ENCODE measurements at regions not wholly inside any gene's neighbourhood (a gene's known extent, or its start where the extent isn't known, plus 50 kb on each side); places are given as distances from the start of the nearest gene placed in this dataset.

DNA sequence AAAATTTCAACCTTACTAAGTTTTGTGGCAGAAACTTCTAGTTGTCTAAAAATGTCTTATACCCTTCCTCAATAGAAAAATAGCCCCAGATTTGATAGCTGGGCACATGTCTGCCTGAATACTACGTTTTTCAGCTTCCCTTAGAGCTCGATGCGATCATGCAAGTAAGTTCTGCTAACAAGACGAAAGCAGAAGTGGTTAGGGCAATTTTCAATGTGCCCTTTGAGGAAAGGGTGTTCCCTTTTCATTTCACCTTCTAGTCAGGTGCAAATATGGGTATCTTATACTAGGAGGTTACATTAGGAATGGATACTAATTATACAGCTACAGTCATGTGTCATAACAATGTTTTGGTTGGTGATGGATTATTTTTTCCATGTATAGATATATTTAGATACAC is 1572.1 kb upstream of the LRRTM1 start:
- no peak for DNase-seq (ENCODE audit: low read depth in 2 of 2)
- no peaks in the 10 kb centered on the region for H3K79me2 ChIP-seq (ENCODE audit: control insufficient read depth, insufficient read depth, low read length)
- no peaks in the 10 kb centered on the region for H3K9me3 ChIP-seq (ENCODE audit: control insufficient read depth, insufficient read depth, low read depth, low read length)
- no peak overlapping the region for H3K27ac ChIP-seq (ENCODE audit: insufficient read depth, low read length)
- H3K9ac ChIP-seq (ENCODE audit: insufficient read depth, low read length) = no peak overlapping the region
- no peaks in the 10 kb centered on the region for H3K36me3 ChIP-seq (ENCODE audit: control insufficient read depth, insufficient read depth, low read length)
- H3K4me3 ChIP-seq (replicated peaks in 1 of 4; ENCODE audit: control extremely low read depth in 1 of 4, insufficient read depth in 1 of 4, low read depth in 3 of 4, low read length in 4 of 4) = no peak overlapping the region
- no peaks in the 10 kb centered on the region for H3K4me1 ChIP-seq (ENCODE audit: control insufficient read depth, extremely low read depth, insufficient read depth, low read length)
- H3K27me3 ChIP-seq (ENCODE audit: control insufficient read depth, insufficient read depth, low read length) = no peaks in the 10 kb centered on the region
- no peak overlapping the region for H2AFZ ChIP-seq (ENCODE audit: low read length)
- no peak for TF ChIP-seq CTCF (conservative IDR thresholded peaks at IDR 0.05 in 1 of 2, IDR thresholded peaks at IDR 0.05 in 1 of 2; ENCODE audit: low read depth in 1 of 2, low read length in 2 of 2)
- TF ChIP-seq EZH2 (IDR thresholded peaks at IDR 0.05; ENCODE audit: low read length, missing control alignments) = no peak
- H4K20me1 ChIP-seq (ENCODE audit: control insufficient read depth, extremely low read depth, insufficient read depth, low read length) = no peaks in the 10 kb centered on the region
- no peak overlapping the region for H3K4me2 ChIP-seq (ENCODE audit: extremely low read depth, insufficient read depth, low read length)

GRCh38 chr2:81872006-81872405 is 1567.5 kb upstream of the LRRTM1 start:
- Histone ChIP-seq H3K4me2 (ENCODE audit: extremely low read depth, insufficient read depth, low read length) (no peak overlapping the region), H3K79me2 (ENCODE audit: control insufficient read depth, insufficient read depth, low read length) (no peaks in the 10 kb centered on the region), H2AFZ (ENCODE audit: low read length) (no peak overlapping the region), H3K9ac (ENCODE audit: insufficient read depth, low read length) (no peak overlapping the region), H3K27me3 (ENCODE audit: control insufficient read depth, insufficient read depth, low read length) (no peaks in the 10 kb centered on the region), H3K36me3 (ENCODE audit: control insufficient read depth, insufficient read depth, low read length) (no peaks in the 10 kb centered on the region), H3K4me1 (ENCODE audit: control insufficient read depth, extremely low read depth, insufficient read depth, low read length) (no peaks in the 10 kb centered on the region), H3K9me3 (ENCODE audit: control insufficient read depth, insufficient read depth, low read depth, low read length) (no peaks in the 10 kb centered on the region), H3K27ac (ENCODE audit: insufficient read depth, low read length) (no peak overlapping the region), H4K20me1 (ENCODE audit: control insufficient read depth, extremely low read depth, insufficient read depth, low read length) (no peaks in the 10 kb centered on the region), H3K4me3 (replicated peaks in 1 of 4; ENCODE audit: control extremely low read depth in 1 of 4, insufficient read depth in 1 of 4, low read depth in 3 of 4, low read length in 4 of 4) (no peak overlapping the region)
- DNase-seq (ENCODE audit: low read depth in 2 of 2) = no peak
- TF ChIP-seq CTCF (conservative IDR thresholded peaks at IDR 0.05 in 1 of 2, IDR thresholded peaks at IDR 0.05 in 1 of 2; ENCODE audit: low read depth in 1 of 2, low read length in 2 of 2) (no peak), EZH2 (IDR thresholded peaks at IDR 0.05; ENCODE audit: low read length, missing control alignments) (no peak)

GRCh38 chr2:81870119-81870518 is 1565.6 kb upstream of the LRRTM1 start:
- no peak for DNase-seq (ENCODE audit: low read depth in 2 of 2)
- no peak overlapping the region for H3K4me3 ChIP-seq (replicated peaks in 1 of 4; ENCODE audit: control extremely low read depth in 1 of 4, insufficient read depth in 1 of 4, low read depth in 3 of 4, low read length in 4 of 4)
- H3K27ac ChIP-seq (ENCODE audit: insufficient read depth, low read length) = no peak overlapping the region
- H2AFZ ChIP-seq (ENCODE audit: low read length) = no peak overlapping the region
- H3K27me3 ChIP-seq (ENCODE audit: control insufficient read depth, insufficient read depth, low read length) = no peaks in the 10 kb centered on the region
- no peaks in the 10 kb centered on the region for H3K4me1 ChIP-seq (ENCODE audit: control insufficient read depth, extremely low read depth, insufficient read depth, low read length)
- no peak overlapping the region for H3K9ac ChIP-seq (ENCODE audit: insufficient read depth, low read length)
- no peak overlapping the region for H3K4me2 ChIP-seq (ENCODE audit: extremely low read depth, insufficient read depth, low read length)
- H3K36me3 ChIP-seq (ENCODE audit: control insufficient read depth, insufficient read depth, low read length) = no peaks in the 10 kb centered on the region
- no peaks in the 10 kb centered on the region for H3K9me3 ChIP-seq (ENCODE audit: control insufficient read depth, insufficient read depth, low read depth, low read length)
- TF ChIP-seq CTCF (conservative IDR thresholded peaks at IDR 0.05 in 1 of 2, IDR thresholded peaks at IDR 0.05 in 1 of 2; ENCODE audit: low read depth in 1 of 2, low read length in 2 of 2) = no peak
- no peak for TF ChIP-seq EZH2 (IDR thresholded peaks at IDR 0.05; ENCODE audit: low read length, missing control alignments)
- no peaks in the 10 kb centered on the region for H4K20me1 ChIP-seq (ENCODE audit: control insufficient read depth, extremely low read depth, insufficient read depth, low read length)
- no peaks in the 10 kb centered on the region for H3K79me2 ChIP-seq (ENCODE audit: control insufficient read depth, insufficient read depth, low read length)

All from fibroblast of lung (primary cell).